ENCODE measurements at regions not wholly inside any gene's neighbourhood (a gene's known extent, or its start where the extent isn't known, plus 50 kb on each side); places are given as distances from the start of the nearest gene placed in this dataset.

GRCh38 chr4:66193487-66193886, 523.2 kb upstream of the EPHA5 start:
- no peaks in the 10 kb centered on the region for H3K36me3 ChIP-seq (replicated peaks in 1 of 2; ENCODE audit: insufficient read depth in 1 of 2, low read depth in 2 of 2)
- no peak for ATAC-seq
- TF ChIP-seq, protein P1, sequence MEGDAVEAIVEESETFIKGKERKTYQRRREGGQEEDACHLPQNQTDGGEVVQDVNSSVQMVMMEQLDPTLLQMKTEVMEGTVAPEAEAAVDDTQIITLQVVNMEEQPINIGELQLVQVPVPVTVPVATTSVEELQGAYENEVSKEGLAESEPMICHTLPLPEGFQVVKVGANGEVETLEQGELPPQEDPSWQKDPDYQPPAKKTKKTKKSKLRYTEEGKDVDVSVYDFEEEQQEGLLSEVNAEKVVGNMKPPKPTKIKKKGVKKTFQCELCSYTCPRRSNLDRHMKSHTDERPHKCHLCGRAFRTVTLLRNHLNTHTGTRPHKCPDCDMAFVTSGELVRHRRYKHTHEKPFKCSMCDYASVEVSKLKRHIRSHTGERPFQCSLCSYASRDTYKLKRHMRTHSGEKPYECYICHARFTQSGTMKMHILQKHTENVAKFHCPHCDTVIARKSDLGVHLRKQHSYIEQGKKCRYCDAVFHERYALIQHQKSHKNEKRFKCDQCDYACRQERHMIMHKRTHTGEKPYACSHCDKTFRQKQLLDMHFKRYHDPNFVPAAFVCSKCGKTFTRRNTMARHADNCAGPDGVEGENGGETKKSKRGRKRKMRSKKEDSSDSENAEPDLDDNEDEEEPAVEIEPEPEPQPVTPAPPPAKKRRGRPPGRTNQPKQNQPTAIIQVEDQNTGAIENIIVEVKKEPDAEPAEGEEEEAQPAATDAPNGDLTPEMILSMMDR (IDR thresholded peaks at IDR 0.05) = no peak
- TF ChIP-seq POLR2A (IDR thresholded peaks at IDR 0.05) = no peak

DNA sequence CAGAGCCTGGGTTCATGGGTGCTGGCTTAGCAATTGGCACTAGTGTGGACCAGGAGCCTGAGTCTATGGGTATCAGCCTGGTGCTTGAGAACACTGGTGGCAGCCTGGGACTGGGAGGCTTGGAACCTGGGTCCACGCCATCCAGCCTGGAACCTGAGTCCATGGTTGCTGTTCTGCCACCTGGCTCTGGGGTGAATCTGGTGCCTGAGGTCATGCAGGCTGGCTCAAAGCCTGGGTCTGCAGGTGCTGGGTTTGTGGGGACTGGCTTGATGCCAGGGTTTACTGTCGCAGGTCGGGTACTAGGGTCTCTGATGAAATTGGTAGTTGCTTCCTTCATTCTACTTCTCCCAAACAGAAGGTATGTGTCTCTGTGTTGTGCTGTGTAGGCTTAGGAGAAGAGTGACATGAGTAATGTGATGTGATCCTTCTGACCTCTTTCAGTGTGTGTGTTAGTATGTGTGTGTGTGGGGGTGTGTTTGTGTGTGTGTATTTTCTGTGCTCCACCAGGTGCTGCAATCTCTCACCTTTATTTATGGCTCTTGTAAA, 517.0 kb upstream of the EPHA5 start:
- TF ChIP-seq, protein P1 (IDR thresholded peaks at IDR 0.05) = no peak
- no peak for TF ChIP-seq POLR2A (IDR thresholded peaks at IDR 0.05)
- intact Hi-C loops (cut with DNase I) = no loop called here
- ATAC-seq (no peak), DNase-seq (peak in 1 of 4 donors; percentile 8)
- no peaks in the 10 kb centered on the region for H3K27me3 ChIP-seq
- H3K4me3 ChIP-seq = no peak overlapping the region
- H3K36me3 ChIP-seq (replicated peaks in 1 of 2; ENCODE audit: insufficient read depth in 1 of 2, low read depth in 2 of 2) = no peaks in the 10 kb centered on the region
- WGBS, 2 donors = 35 to 42% methylated on average over 2 to 3 of the region's 3 CpGs
- H3K9me3 ChIP-seq = no peaks in the 10 kb centered on the region
- no peaks in the 10 kb centered on the region for H3K4me1 ChIP-seq
- no peak overlapping the region for H3K27ac ChIP-seq

More at GRCh38 chr4:66193487-66193886, 523.2 kb upstream of the EPHA5 start:
- Histone ChIP-seq H3K9me3 (no peaks in the 10 kb centered on the region), H3K4me3 (no peak overlapping the region), H3K27me3 (no peaks in the 10 kb centered on the region), H3K4me1 (no peaks in the 10 kb centered on the region), H3K27ac (no peak overlapping the region)
- 79 to 83% methylated on average over 1 of the region's 1 CpG for WGBS, 2 donors
- no peak for DNase-seq
- intact Hi-C loops (cut with DNase I) = no loop called here

DNA sequence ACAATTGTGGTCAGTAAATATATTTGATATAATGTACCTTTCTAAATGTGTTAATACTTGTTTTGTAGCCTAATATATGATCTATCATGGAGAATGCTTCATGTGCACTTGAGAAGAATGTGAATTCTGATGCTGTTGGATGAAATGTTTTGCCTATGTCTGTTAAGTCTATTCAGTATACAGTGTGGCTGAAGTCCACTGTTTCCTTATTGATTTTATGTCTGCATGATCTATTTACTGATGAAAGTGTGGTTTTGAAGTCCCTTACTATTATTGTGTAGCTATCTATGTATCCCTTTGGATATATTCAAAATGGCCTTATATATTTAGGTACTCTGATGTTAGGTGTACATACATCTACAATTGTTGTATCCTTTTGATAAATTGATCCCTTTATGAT, 515.8 kb upstream of the EPHA5 start:
- intact Hi-C loops (cut with DNase I) = no loop called here
- Histone ChIP-seq H3K4me1 (no peaks in the 10 kb centered on the region), H3K27me3 (no peaks in the 10 kb centered on the region), H3K27ac (no peak overlapping the region), H3K36me3 (replicated peaks in 1 of 2; ENCODE audit: insufficient read depth in 1 of 2, low read depth in 2 of 2) (no peaks in the 10 kb centered on the region), H3K4me3 (no peak overlapping the region), H3K9me3 (no peaks in the 10 kb centered on the region)
- no peak for TF ChIP-seq POLR2A (IDR thresholded peaks at IDR 0.05)
- TF ChIP-seq, protein P1 (IDR thresholded peaks at IDR 0.05) = no peak
- ATAC-seq = no peak
- no peak for DNase-seq

- no peak overlapping the region for H3K4me3 ChIP-seq
- ATAC-seq (no peak), DNase-seq (no peak)
- H3K9me3 ChIP-seq = no peaks in the 10 kb centered on the region
- H3K27me3 ChIP-seq = no peaks in the 10 kb centered on the region
- no peaks in the 10 kb centered on the region for H3K4me1 ChIP-seq
- no peaks in the 10 kb centered on the region for H3K36me3 ChIP-seq (replicated peaks in 1 of 2; ENCODE audit: insufficient read depth in 1 of 2, low read depth in 2 of 2)
- intact Hi-C loops (cut with DNase I) = no loop called here
- H3K27ac ChIP-seq = no peak overlapping the region
- TF ChIP-seq, protein P1 (IDR thresholded peaks at IDR 0.05) = no peak
- no peak for TF ChIP-seq POLR2A (IDR thresholded peaks at IDR 0.05)
- WGBS, 2 donors = 48 to 89% methylated on average over 1 of the region's 1 CpG
These were observed 512.3 kb upstream of the EPHA5 start for GRCh38 chr4:66182636-66183035.

GRCh38 chr4:66178906-66179305, 508.6 kb upstream of the EPHA5 start:
- ATAC-seq (no peak), DNase-seq (no peak)
- Histone ChIP-seq H3K4me1 (no peaks in the 10 kb centered on the region), H3K27me3 (no peaks in the 10 kb centered on the region), H3K36me3 (replicated peaks in 1 of 2; ENCODE audit: insufficient read depth in 1 of 2, low read depth in 2 of 2) (no peaks in the 10 kb centered on the region), H3K4me3 (no peak overlapping the region), H3K9me3 (peaks cover 0 to 5% (median 0%) of the 10 kb centered on the region in 3 donors), H3K27ac (no peak overlapping the region)
- no peak for TF ChIP-seq POLR2A (IDR thresholded peaks at IDR 0.05)
- TF ChIP-seq, protein P1 (IDR thresholded peaks at IDR 0.05) = no peak
- intact Hi-C loops (cut with DNase I) = no loop called here
